ENCODE measurements at regions not wholly inside any gene's neighbourhood (a gene's known extent, or its start where the extent isn't known, plus 50 kb on each side); places are given as distances from the start of the nearest gene placed in this dataset.

DNA sequence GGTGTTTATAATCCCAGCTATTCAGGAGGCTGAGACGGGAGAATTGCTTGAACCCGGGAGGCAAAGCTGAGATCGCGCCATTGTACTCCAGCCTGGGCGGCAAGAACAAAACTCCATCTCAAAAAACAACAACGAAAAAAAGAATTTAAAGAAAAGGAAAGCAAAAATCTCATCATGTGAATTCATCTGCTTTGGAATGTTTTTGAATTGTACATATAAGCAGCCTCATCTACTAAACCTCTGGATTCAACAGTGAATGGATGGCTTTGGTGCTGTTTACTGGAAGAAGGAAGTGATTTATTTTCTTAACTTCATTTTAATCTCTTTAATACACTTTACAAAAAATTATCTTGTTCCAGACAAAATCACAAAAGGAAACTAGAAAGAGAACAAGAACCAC, 51.8 kb upstream of the PNRC1 start:
- POLR2A ChIA-PET = interaction anchor here (1.2 kb wide), 1 partner anchor 51 kb away, joined by 3 read pairs; the partner anchor contains the start of gene PNRC1
- Histone ChIP-seq H3K9me3 (no peaks in the 10 kb centered on the region), H3K4me1 (no peaks in the 10 kb centered on the region), H3K36me3 (ENCODE audit: control insufficient read depth, insufficient read depth, low read length) (no peaks in the 10 kb centered on the region), H3K27me3 (replicated peaks; ENCODE audit: control insufficient read depth, insufficient read depth, low read length) (no peaks in the 10 kb centered on the region), H3K4me3 (ENCODE audit: low read depth, low read length) (no peak overlapping the region)
- Mint-ChIP-seq H3K36me3 (ENCODE audit: insufficient read depth, unreplicated experiment) (no peaks in the 10 kb centered on the region), H3K9me3 (ENCODE audit: unreplicated experiment) (no peaks in the 10 kb centered on the region), H3K4me3 (ENCODE audit: unreplicated experiment) (no peak overlapping the region), H3K4me1 (ENCODE audit: low read depth, unreplicated experiment) (no peaks in the 10 kb centered on the region), H3K27ac (ENCODE audit: unreplicated experiment) (no peak overlapping the region), H3K27me3 (ENCODE audit: insufficient read depth, unreplicated experiment) (no peaks in the 10 kb centered on the region)
- intact Hi-C loops (cut with micrococcal nuclease; ENCODE audit: unreplicated experiment) = no loop called here
- no peak for DNase-seq
- no TSS peak for BruUV-seq (replicated peaks)
- TF ChIP-seq CTCF (IDR thresholded peaks at IDR 0.05; ENCODE audit: insufficient read depth in 1 of 2, low read depth in 1 of 2, low read length in 1 of 2, severe bottlenecking in 1 of 2, unreplicated experiment in 1 of 2) = no peak
- CTCF ChIA-PET = no interaction called here

- no peak for TF ChIP-seq CTCF (IDR thresholded peaks at IDR 0.05; ENCODE audit: insufficient read depth in 1 of 2, low read depth in 1 of 2, low read length in 1 of 2, severe bottlenecking in 1 of 2, unreplicated experiment in 1 of 2)
- Histone ChIP-seq H3K27me3 (replicated peaks; ENCODE audit: control insufficient read depth, insufficient read depth, low read length) (no peaks in the 10 kb centered on the region), H3K36me3 (ENCODE audit: control insufficient read depth, insufficient read depth, low read length) (no peaks in the 10 kb centered on the region), H3K4me3 (ENCODE audit: low read depth, low read length) (no peak overlapping the region), H3K9me3 (no peaks in the 10 kb centered on the region), H3K4me1 (no peaks in the 10 kb centered on the region)
- H3K9me3 Mint-ChIP-seq (ENCODE audit: unreplicated experiment) = no peaks in the 10 kb centered on the region
- ChIA-PET POLR2A (interaction anchor here (1.2 kb wide), 1 partner anchor 52 kb away, joined by 3 read pairs; the partner anchor contains the start of gene PNRC1), CTCF (no interaction called here)
- no peak overlapping the region for H3K4me3 Mint-ChIP-seq (ENCODE audit: unreplicated experiment)
- no peak for DNase-seq
- no TSS peak for BruUV-seq (replicated peaks)
- intact Hi-C loops (cut with micrococcal nuclease; ENCODE audit: unreplicated experiment) = no loop called here
- H3K27ac Mint-ChIP-seq (ENCODE audit: unreplicated experiment) = no peak overlapping the region
- H3K27me3 Mint-ChIP-seq (ENCODE audit: insufficient read depth, unreplicated experiment) = no peaks in the 10 kb centered on the region
- H3K36me3 Mint-ChIP-seq (ENCODE audit: insufficient read depth, unreplicated experiment) = no peaks in the 10 kb centered on the region
- H3K4me1 Mint-ChIP-seq (ENCODE audit: low read depth, unreplicated experiment) = no peaks in the 10 kb centered on the region
Observed at GRCh38 chr6:89027756-89028155, 52.8 kb upstream of the PNRC1 start.

DNA sequence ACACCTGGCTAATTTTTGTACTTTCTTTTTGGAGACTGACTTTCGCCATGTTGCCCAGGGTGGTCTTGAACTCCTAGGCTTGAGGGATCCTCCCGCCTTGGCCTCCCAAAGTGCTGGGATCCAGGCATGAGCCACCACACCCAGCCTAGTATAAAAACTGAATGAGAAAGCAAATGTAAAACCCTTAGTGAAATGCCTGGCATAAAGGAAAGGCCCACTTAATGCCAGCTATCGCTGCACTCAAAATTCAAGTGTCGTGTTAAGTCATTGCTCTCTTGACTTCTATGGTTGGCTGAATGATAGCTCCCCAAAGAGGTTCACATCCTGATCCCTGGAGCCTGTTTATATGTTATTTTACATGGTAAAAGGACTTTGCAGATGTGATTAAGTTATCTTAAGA, 54.4 kb upstream of the PNRC1 start:
- peaks cover 8% of the 10 kb centered on the region for H3K4me1 Mint-ChIP-seq (ENCODE audit: low read depth, unreplicated experiment)
- ChIA-PET CTCF (no interaction called here), POLR2A (no interaction called here)
- H3K4me1 ChIP-seq = peaks cover 9% of the 10 kb centered on the region
- no peaks in the 10 kb centered on the region for H3K27me3 Mint-ChIP-seq (ENCODE audit: insufficient read depth, unreplicated experiment)
- DNase-seq = no peak
- H3K4me3 Mint-ChIP-seq (ENCODE audit: unreplicated experiment) = no peak overlapping the region
- no TSS peak for BruUV-seq (replicated peaks)
- H3K4me3 ChIP-seq (ENCODE audit: low read depth, low read length) = no peak overlapping the region
- no peaks in the 10 kb centered on the region for H3K36me3 ChIP-seq (ENCODE audit: control insufficient read depth, insufficient read depth, low read length)
- no peaks in the 10 kb centered on the region for H3K9me3 ChIP-seq
- no peak overlapping the region for H3K27ac Mint-ChIP-seq (ENCODE audit: unreplicated experiment)
- H3K36me3 Mint-ChIP-seq (ENCODE audit: insufficient read depth, unreplicated experiment) = no peaks in the 10 kb centered on the region
- no peaks in the 10 kb centered on the region for H3K27me3 ChIP-seq (replicated peaks; ENCODE audit: control insufficient read depth, insufficient read depth, low read length)
- intact Hi-C loops (cut with micrococcal nuclease; ENCODE audit: unreplicated experiment) = no loop called here
- TF ChIP-seq CTCF (IDR thresholded peaks at IDR 0.05; ENCODE audit: insufficient read depth in 1 of 2, low read depth in 1 of 2, low read length in 1 of 2, severe bottlenecking in 1 of 2, unreplicated experiment in 1 of 2) = no peak
- H3K9me3 Mint-ChIP-seq (ENCODE audit: unreplicated experiment) = no peaks in the 10 kb centered on the region
